HepG2 (cell line): ENCODE measurements at regions not wholly inside any gene's neighbourhood (a gene's known extent, or its start where the extent isn't known, plus 50 kb on each side); places are given as distances from the start of the nearest gene placed in this dataset.

Experiments used
- ATAC-seq: fragments of 200-7000 bp; cut with Tn5 transposase; 3 replicates; pipeline ENCODE4 v1.9.1; 2020; ENCODE audit warnings: mild to moderate bottlenecking, moderate library complexity
- BruUV-seq: library from RNA; stranded (reverse); fragments of 400-500 nt; replicated peaks from 2 replicates; lab custom pipeline; 2021; lab: Mats Ljungman, UMichigan
- CTCF ChIA-PET: fragments of 300-600 bp; formaldehyde crosslinking; extraction: SDS; loops from one replicate; lab custom pipeline; 2021; ENCODE audit warnings: low total read pairs, inconsistent platforms, low intra/inter-chr PET ratio; lab: Yijun Ruan, JAX
- POLR2A ChIA-PET: fragments of 350-600 bp; sonication (Branson Sonifier 250); formaldehyde crosslinking; loops from one replicate; lab custom pipeline; 2020; ENCODE audit warnings: antibody characterized with exemption, inconsistent platforms; lab: Yijun Ruan, JAX
- DNase-seq: peaks from one replicate; pipeline ENCODE4 v3.0.0-alpha.2; 2015; ENCODE audit warnings: low spot score
- FAIRE-seq: peaks from 3 replicates; lab custom pipeline; 2011; peaks lifted over from hg19 to GRCh38; lab: Jason Lieb, UNC
- H2AFZ ChIP-seq: one replicate; pipeline ENCODE4 v1.6.1; 2011; ENCODE audit warnings: low read length, inconsistent platforms
- H3K27ac ChIP-seq: fragments of 300-600 bp; 3 replicates; pipeline ENCODE4 v1.8.0; 2011; ENCODE audit warnings: mixed run types, mild to moderate bottlenecking, mixed read lengths, low read length, inconsistent platforms; ENCODE audit not compliant: insufficient read depth; ENCODE audit errors: extremely low read length
- H3K27me3 ChIP-seq, 2 experiments: fragments of 200-600 bp in 1 of 2; 2 replicates in 1 of 2; 3 replicates in 1 of 2; pipeline versions ENCODE4 v1.6.0 to v1.8.0; 2011; ENCODE audit warnings: low read length in 2 of 2, mild to moderate bottlenecking in 2 of 2, moderate library complexity in 2 of 2, inconsistent platforms in 1 of 2; ENCODE audit not compliant: insufficient read depth in 2 of 2, control insufficient read depth in 1 of 2
- H3K36me3 ChIP-seq, 2 experiments: fragments of 200-600 bp in 1 of 2; replicated peaks in 1 of 2; 2 replicates in 1 of 2; 3 replicates in 1 of 2; pipeline versions ENCODE4 v1.5.1 to v1.8.0; 2011; ENCODE audit warnings: low read length in 2 of 2, inconsistent platforms in 1 of 2; ENCODE audit not compliant: insufficient read depth in 2 of 2, control insufficient read depth in 1 of 2
- H3K4me1 ChIP-seq: 2 replicates; pipeline ENCODE4 v1.5.1; 2012; ENCODE audit warnings: low read length, inconsistent platforms; ENCODE audit not compliant: insufficient read depth
- H3K4me2 ChIP-seq: 2 replicates; pipeline ENCODE4 v1.6.0; 2011; ENCODE audit warnings: low read depth, low read length, inconsistent platforms
- H3K4me3 ChIP-seq, 3 experiments: fragments of 200-600 bp in 1 of 3; sonication (generic), shearing (Covaris generic) in 1 of 3; replicated peaks in 1 of 3; 2 replicates each; pipeline ENCODE4 v1.5.1; 2011 to 2016; ENCODE audit warnings: low read length in 3 of 3, inconsistent platforms in 2 of 3, low read depth in 2 of 3, mild to moderate bottlenecking in 2 of 3, control low read depth in 1 of 3, mixed read lengths in 1 of 3; ENCODE audit not compliant: insufficient read depth in 1 of 3
- H3K79me2 ChIP-seq: one replicate; pipeline ENCODE4 v1.6.1; 2011; ENCODE audit warnings: low read length, inconsistent platforms; ENCODE audit not compliant: insufficient read depth
- H3K9ac ChIP-seq: 2 replicates; pipeline ENCODE4 v1.6.0; 2011; ENCODE audit warnings: mild to moderate bottlenecking, low read depth, low read length, inconsistent platforms; ENCODE audit not compliant: insufficient read depth
- H3K9me3 ChIP-seq: 2 replicates; pipeline ENCODE4 v1.5.1; 2012; ENCODE audit warnings: mild to moderate bottlenecking, low read length
- H4K20me1 ChIP-seq: 2 replicates; pipeline ENCODE4 v1.6.0; 2011; ENCODE audit warnings: inconsistent platforms, mild to moderate bottlenecking, low read length, moderate library complexity; ENCODE audit not compliant: insufficient read depth
- ATF6 ChIP-seq: sonication (generic); formaldehyde crosslinking; conservative IDR thresholded peaks from 2 replicates; pipeline ENCODE4 v1.4.0; 2020; ENCODE audit warnings: missing genetic modification reagents
- NKX3-1 ChIP-seq: sonication (generic); formaldehyde crosslinking; IDR thresholded peaks from 2 replicates; pipeline ENCODE4 v1.5.0; 2020; ENCODE audit warnings: missing genetic modification reagents
- PBX3 ChIP-seq: sonication (generic); formaldehyde crosslinking; IDR thresholded peaks from 2 replicates; pipeline ENCODE4 v1.8.1; 2023; ENCODE audit warnings: missing genetic modification reagents, inconsistent platforms, borderline replicate concordance
- ZKSCAN5 ChIP-seq: sonication (generic); formaldehyde crosslinking; IDR thresholded peaks from 2 replicates; pipeline ENCODE4 v1.5.1; 2020; ENCODE audit warnings: mild to moderate bottlenecking, missing genetic modification reagents
- ZNF761 ChIP-seq: sonication (generic); formaldehyde crosslinking; conservative IDR thresholded peaks from 2 replicates; pipeline ENCODE4 v1.4.0; 2020; ENCODE audit warnings: mild to moderate bottlenecking, missing genetic modification reagents
- WGBS: methylation state at CpG from one replicate; pipeline ENCODE4 v1.1.6; 2017; ENCODE audit warnings: low lambda C conversion rate; 5-methylcytosine and 5-hydroxymethylcytosine counted together
- in situ Hi-C: cut with HindIII; loops from 2 replicates; pipeline ENCODE4 v1.10.0; 2017; ENCODE audit warnings: low pct_unique_long_range_greater_than_20kb; ENCODE audit not compliant: extremely low pct_ligation_motif_present
- intact Hi-C: fragments of 100-400 bp; cut with micrococcal nuclease; formaldehyde crosslinking; loops from one replicate; pipeline ENCODE4 v1.10.0; 2022; ENCODE audit not compliant: unreplicated experiment
- TF ChIP-seq, protein P1 (sequence below): sonication (generic); formaldehyde crosslinking; IDR thresholded peaks from 2 replicates; pipeline ENCODE4 v1.9.0; 2021; ENCODE audit warnings: missing genetic modification reagents, mild to moderate bottlenecking, borderline replicate concordance
- TF ChIP-seq, protein P2 (sequence below): sonication (generic); formaldehyde crosslinking; IDR thresholded peaks from 2 replicates; pipeline ENCODE4 v1.9.0; 2021; ENCODE audit warnings: mild to moderate bottlenecking, missing genetic modification reagents

DNA sequence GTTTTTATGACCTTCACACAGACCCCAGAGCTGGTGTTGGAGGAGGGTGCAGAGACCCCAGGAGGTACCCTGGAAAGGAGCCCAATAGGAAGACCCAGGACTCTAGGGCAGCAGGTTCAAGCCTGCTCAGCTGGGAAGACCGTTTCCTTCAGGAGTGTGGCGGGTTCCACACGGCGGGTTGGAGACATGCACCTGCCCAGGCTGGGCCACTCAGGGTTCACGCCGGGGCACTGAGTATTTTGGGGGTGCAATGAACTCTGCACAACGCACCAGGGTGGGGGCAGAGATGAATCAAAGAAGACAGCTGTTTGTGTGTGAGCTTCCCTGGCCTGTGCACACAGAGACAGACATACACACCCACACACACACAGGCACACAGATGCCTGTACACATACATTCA is 52.5 kb upstream of the PPP2R3B start (continued):
- no peak for TF ChIP-seq PBX3 (CRISPR knock-in tag)
- no peak for TF ChIP-seq ZKSCAN5 (CRISPR knock-in tag)
- TF ChIP-seq NKX3-1: no peak

DNA sequence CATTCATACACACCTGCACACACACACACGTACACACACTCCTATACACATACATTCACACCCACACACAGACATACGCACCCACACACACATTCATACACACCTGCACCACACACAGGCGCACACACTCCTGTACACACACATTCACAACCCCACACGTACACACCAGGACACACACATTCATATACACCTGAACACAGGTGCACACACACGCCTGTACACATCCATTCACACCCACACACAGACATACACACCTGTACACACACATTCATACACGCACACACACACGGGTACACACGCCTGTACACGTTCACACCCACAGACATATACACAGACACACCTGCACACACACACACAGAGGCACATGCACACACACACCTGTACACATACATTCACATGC is 53.0 kb upstream of the PPP2R3B start:
- FAIRE-seq (no peak), ATAC-seq (no peak), DNase-seq (no peak)
- Histone ChIP-seq H3K4me2 (no peak overlapping the region), H3K27ac (no peak overlapping the region), H3K27me3 (peaks cover 3 to 15% of the 10 kb centered on the region in 2 experiments; a peak in 3 of 5 replicates), H3K9me3 (no peaks in the 10 kb centered on the region), H2AFZ (no peak overlapping the region), H3K79me2 (no peaks in the 10 kb centered on the region), H3K36me3 (no peaks in the 10 kb centered on the region), H3K9ac (no peak overlapping the region), H4K20me1 (no peaks in the 10 kb centered on the region), H3K4me1 (no peaks in the 10 kb centered on the region), H3K4me3 (no peak overlapping the region)
- intact Hi-C loops: no loop called here
- CTCF ChIA-PET: no interaction called here
- BruUV-seq: no TSS peak
- POLR2A ChIA-PET: no interaction called here
- in situ Hi-C loops: no loop called here
- 57% methylated on average over 7 of the region's 9 CpGs for WGBS
- TF ChIP-seq ATF6 (no peak), ZNF761 (CRISPR knock-in tag) (no peak)
- TF ChIP-seq, protein P1, sequence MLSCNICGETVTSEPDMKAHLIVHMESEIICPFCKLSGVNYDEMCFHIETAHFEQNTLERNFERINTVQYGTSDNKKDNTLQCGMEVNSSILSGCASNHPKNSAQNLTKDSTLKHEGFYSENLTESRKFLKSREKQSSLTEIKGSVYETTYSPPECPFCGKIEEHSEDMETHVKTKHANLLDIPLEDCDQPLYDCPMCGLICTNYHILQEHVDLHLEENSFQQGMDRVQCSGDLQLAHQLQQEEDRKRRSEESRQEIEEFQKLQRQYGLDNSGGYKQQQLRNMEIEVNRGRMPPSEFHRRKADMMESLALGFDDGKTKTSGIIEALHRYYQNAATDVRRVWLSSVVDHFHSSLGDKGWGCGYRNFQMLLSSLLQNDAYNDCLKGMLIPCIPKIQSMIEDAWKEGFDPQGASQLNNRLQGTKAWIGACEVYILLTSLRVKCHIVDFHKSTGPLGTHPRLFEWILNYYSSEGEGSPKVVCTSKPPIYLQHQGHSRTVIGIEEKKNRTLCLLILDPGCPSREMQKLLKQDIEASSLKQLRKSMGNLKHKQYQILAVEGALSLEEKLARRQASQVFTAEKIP (CRISPR knock-in tag): no peak
- TF ChIP-seq, protein P2, sequence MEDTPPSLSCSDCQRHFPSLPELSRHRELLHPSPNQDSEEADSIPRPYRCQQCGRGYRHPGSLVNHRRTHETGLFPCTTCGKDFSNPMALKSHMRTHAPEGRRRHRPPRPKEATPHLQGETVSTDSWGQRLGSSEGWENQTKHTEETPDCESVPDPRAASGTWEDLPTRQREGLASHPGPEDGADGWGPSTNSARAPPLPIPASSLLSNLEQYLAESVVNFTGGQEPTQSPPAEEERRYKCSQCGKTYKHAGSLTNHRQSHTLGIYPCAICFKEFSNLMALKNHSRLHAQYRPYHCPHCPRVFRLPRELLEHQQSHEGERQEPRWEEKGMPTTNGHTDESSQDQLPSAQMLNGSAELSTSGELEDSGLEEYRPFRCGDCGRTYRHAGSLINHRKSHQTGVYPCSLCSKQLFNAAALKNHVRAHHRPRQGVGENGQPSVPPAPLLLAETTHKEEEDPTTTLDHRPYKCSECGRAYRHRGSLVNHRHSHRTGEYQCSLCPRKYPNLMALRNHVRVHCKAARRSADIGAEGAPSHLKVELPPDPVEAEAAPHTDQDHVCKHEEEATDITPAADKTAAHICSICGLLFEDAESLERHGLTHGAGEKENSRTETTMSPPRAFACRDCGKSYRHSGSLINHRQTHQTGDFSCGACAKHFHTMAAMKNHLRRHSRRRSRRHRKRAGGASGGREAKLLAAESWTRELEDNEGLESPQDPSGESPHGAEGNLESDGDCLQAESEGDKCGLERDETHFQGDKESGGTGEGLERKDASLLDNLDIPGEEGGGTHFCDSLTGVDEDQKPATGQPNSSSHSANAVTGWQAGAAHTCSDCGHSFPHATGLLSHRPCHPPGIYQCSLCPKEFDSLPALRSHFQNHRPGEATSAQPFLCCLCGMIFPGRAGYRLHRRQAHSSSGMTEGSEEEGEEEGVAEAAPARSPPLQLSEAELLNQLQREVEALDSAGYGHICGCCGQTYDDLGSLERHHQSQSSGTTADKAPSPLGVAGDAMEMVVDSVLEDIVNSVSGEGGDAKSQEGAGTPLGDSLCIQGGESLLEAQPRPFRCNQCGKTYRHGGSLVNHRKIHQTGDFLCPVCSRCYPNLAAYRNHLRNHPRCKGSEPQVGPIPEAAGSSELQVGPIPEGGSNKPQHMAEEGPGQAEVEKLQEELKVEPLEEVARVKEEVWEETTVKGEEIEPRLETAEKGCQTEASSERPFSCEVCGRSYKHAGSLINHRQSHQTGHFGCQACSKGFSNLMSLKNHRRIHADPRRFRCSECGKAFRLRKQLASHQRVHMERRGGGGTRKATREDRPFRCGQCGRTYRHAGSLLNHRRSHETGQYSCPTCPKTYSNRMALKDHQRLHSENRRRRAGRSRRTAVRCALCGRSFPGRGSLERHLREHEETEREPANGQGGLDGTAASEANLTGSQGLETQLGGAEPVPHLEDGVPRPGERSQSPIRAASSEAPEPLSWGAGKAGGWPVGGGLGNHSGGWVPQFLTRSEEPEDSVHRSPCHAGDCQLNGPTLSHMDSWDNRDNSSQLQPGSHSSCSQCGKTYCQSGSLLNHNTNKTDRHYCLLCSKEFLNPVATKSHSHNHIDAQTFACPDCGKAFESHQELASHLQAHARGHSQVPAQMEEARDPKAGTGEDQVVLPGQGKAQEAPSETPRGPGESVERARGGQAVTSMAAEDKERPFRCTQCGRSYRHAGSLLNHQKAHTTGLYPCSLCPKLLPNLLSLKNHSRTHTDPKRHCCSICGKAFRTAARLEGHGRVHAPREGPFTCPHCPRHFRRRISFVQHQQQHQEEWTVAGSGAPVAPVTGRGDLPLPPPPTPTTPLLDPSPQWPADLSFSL (CRISPR knock-in tag): peak; percentile 12; the same call in 1 of the 2 replicates
